SK-N-SH (cell line): ENCODE measurements at regions not wholly inside any gene's neighbourhood (a gene's known extent, or its start where the extent isn't known, plus 50 kb on each side); places are given as distances from the start of the nearest gene placed in this dataset.
"Not testable (repeated sequence)": the region's sequence is repeated elsewhere in the genome, so short reads cannot be mapped to it uniquely, and the experiment has no call there.

ENCODE experiments used
- CTCF ChIA-PET: fragments of 300-600, 350-600 bp; formaldehyde crosslinking; extraction: SDS; loops from one replicate; lab custom pipeline; 2021; lab: Yijun Ruan, JAX
- POLR2A ChIA-PET: fragments of 350-600 bp; sonication (Branson Sonifier 250); formaldehyde crosslinking; extraction: SDS; loops from one replicate; lab custom pipeline; 2020; ENCODE audit warnings: antibody characterized with exemption, inconsistent platforms; lab: Yijun Ruan, JAX
- DNase-seq: peaks from one replicate; pipeline ENCODE4 v3.0.0; 2012
- H2AFZ ChIP-seq: fragments of 200-600 bp; sonication (generic); 2 replicates; pipeline ENCODE4 v1.8.1; 2016; ENCODE audit warnings: antibody characterized with exemption, mild to moderate bottlenecking, low read depth
- H3F3A ChIP-seq: fragments of 200-600 bp; sonication (generic); replicated peaks from 2 replicates; pipeline ENCODE3; 2016; ENCODE audit warnings: antibody characterized with exemption, mild to moderate bottlenecking; ENCODE audit not compliant: insufficient read depth
- H3K27ac ChIP-seq, 2 experiments: fragments of 200-500 bp in 1 of 2; fragments of 200-600 bp in 1 of 2; sonication (Bioruptor generic) in 1 of 2; sonication (generic), shearing (Covaris generic) in 1 of 2; 2 replicates each; pipeline versions ENCODE4 v1.5.1 to v1.6.1; 2014 to 2016; ENCODE audit warnings: low read depth in 2 of 2, inconsistent platforms in 1 of 2, low read length in 1 of 2, mild to moderate bottlenecking in 1 of 2, mixed read lengths in 1 of 2
- H3K27me3 ChIP-seq: fragments of 200-600 bp; sonication (generic), shearing (Covaris generic); 2 replicates; pipeline ENCODE4 v1.6.1; 2016; ENCODE audit warnings: mixed run types; ENCODE audit not compliant: insufficient read depth
- H3K36me3 ChIP-seq, 2 experiments: fragments of 200-500 bp in 1 of 2; fragments of 200-600 bp in 1 of 2; sonication (Bioruptor generic) in 1 of 2; sonication (generic) in 1 of 2; replicated peaks in 1 of 2; 2 replicates each; pipeline versions ENCODE3 to v1.5.1; 2014 to 2016; ENCODE audit warnings: low read length in 1 of 2, mild to moderate bottlenecking in 1 of 2; ENCODE audit not compliant: insufficient read depth in 2 of 2, control insufficient read depth in 1 of 2
- H3K4me1 ChIP-seq, 2 experiments: fragments of 200-500 bp in 1 of 2; fragments of 200-600 bp in 1 of 2; sonication (Bioruptor generic) in 1 of 2; sonication (generic), shearing (Covaris generic) in 1 of 2; 2 replicates each; pipeline versions ENCODE4 v1.5.1 to v1.6.1; 2014 to 2016; ENCODE audit warnings: low read depth in 1 of 2, low read length in 1 of 2, mixed run types in 1 of 2; ENCODE audit not compliant: insufficient read depth in 2 of 2, control insufficient read depth in 1 of 2
- H3K4me2 ChIP-seq: fragments of 200-600 bp; sonication (generic), shearing (Covaris generic); 2 replicates; pipeline ENCODE4 v1.6.1; 2017; ENCODE audit warnings: mixed run types
- H3K4me3 ChIP-seq, 2 experiments: fragments of 200-500 bp in 1 of 2; fragments of 200-600 bp in 1 of 2; sonication (Bioruptor generic) in 1 of 2; sonication (generic), shearing (Covaris generic) in 1 of 2; 2 replicates each; pipeline versions ENCODE4 v1.5.1 to v1.8.1; 2014 to 2016; ENCODE audit warnings: low read depth in 2 of 2, inconsistent platforms in 1 of 2, low read length in 1 of 2, mild to moderate bottlenecking in 1 of 2, mixed read lengths in 1 of 2, moderate library complexity in 1 of 2
- H3K79me2 ChIP-seq: fragments of 200-600 bp; sonication (generic); 2 replicates; pipeline ENCODE4 v1.8.1; 2017; ENCODE audit warnings: mild to moderate bottlenecking; ENCODE audit not compliant: insufficient read depth
- H3K9ac ChIP-seq: fragments of 200-600 bp; sonication (generic); 2 replicates; pipeline ENCODE4 v1.6.1; 2017; ENCODE audit warnings: mixed run types
- H3K9me2 ChIP-seq: fragments of 200-600 bp; sonication (generic); 2 replicates; pipeline ENCODE4 v1.6.1; 2017; ENCODE audit warnings: mixed run types
- H3K9me3 ChIP-seq: fragments of 200-600 bp; sonication (generic); 2 replicates; pipeline ENCODE4 v1.6.1; 2017; ENCODE audit warnings: mixed run types, mild to moderate bottlenecking, moderate library complexity
- H4K20me1 ChIP-seq: fragments of 200-600 bp; sonication (generic); 2 replicates; pipeline ENCODE4 v1.6.1; 2017; ENCODE audit warnings: mild to moderate bottlenecking, mixed run types; ENCODE audit not compliant: insufficient read depth
- CHD2 ChIP-seq: fragments of 150-350 bp; IDR thresholded peaks from 2 replicates; pipeline ENCODE4 v1.6.1; 2018; ENCODE audit warnings: low read length; ENCODE audit not compliant: partially characterized antibody
- ELF1 ChIP-seq: IDR thresholded peaks from 2 replicates; pipeline ENCODE4 v1.4.0; 2012
- EP300 ChIP-seq, 2 experiments: IDR thresholded peaks; 2 replicates each; pipeline versions ENCODE4 v1.4.0 to v1.6.1; 2012; ENCODE audit warnings: borderline replicate concordance in 1 of 2, low read depth in 1 of 2, low read length in 1 of 2
- FOSL2 ChIP-seq: IDR thresholded peaks from 2 replicates; pipeline ENCODE4 v1.4.0; 2012; ENCODE audit warnings: low read depth, mild to moderate bottlenecking, moderate library complexity, borderline replicate concordance
- FOXM1 ChIP-seq: IDR thresholded peaks from 2 replicates; pipeline ENCODE4 v1.4.0; 2012; ENCODE audit warnings: low read depth, mild to moderate bottlenecking
- GATA2 ChIP-seq: sonication (generic); formaldehyde crosslinking; IDR thresholded peaks from 2 replicates; pipeline ENCODE4 v1.5.0; 2020; ENCODE audit warnings: mild to moderate bottlenecking, missing genetic modification reagents
- MEF2A ChIP-seq: IDR thresholded peaks from 2 replicates; pipeline ENCODE4 v1.4.0; 2012; ENCODE audit warnings: low read depth, borderline replicate concordance
- RAD21 ChIP-seq: IDR thresholded peaks from 2 replicates; pipeline ENCODE4 v1.6.1; 2012; ENCODE audit warnings: mild to moderate bottlenecking, low read length
- RCOR1 ChIP-seq: fragments of 150-350 bp; IDR thresholded peaks from 2 replicates; pipeline ENCODE4 v1.6.1; 2017; ENCODE audit warnings: antibody characterized with exemption, low read length
- RFX5 ChIP-seq: IDR thresholded peaks from 2 replicates; pipeline ENCODE4 v1.6.1; 2012; ENCODE audit warnings: mild to moderate bottlenecking, improper control_type of control experiment, low read length
- SIN3A ChIP-seq: IDR thresholded peaks from 2 replicates; pipeline ENCODE4 v1.6.1; 2012; ENCODE audit warnings: low read depth, mild to moderate bottlenecking, low read length, moderate library complexity, borderline replicate concordance
- SMC3 ChIP-seq: IDR thresholded peaks from 2 replicates; pipeline ENCODE4 v1.6.1; 2012; ENCODE audit warnings: low read depth, low read length, improper control_type of control experiment
- TEAD4 ChIP-seq: IDR thresholded peaks from 2 replicates; pipeline ENCODE4 v1.4.0; 2012; ENCODE audit warnings: mild to moderate bottlenecking, borderline replicate concordance; ENCODE audit not compliant: insufficient read depth
- YY1 ChIP-seq: IDR thresholded peaks from 2 replicates; pipeline ENCODE4 v1.4.0; 2012; ENCODE audit warnings: low read depth, mild to moderate bottlenecking
- WGBS: methylation state at CpG from one replicate; pipeline ENCODE4 v1.1.6; 2017; ENCODE audit warnings: low lambda C conversion rate; 5-methylcytosine and 5-hydroxymethylcytosine counted together
- TF ChIP-seq, protein P1 (sequence below): fragments of 150-350 bp; IDR thresholded peaks from 2 replicates; pipeline ENCODE4 v1.6.1; 2016; ENCODE audit warnings: mild to moderate bottlenecking, low read depth, low read length

DNA sequence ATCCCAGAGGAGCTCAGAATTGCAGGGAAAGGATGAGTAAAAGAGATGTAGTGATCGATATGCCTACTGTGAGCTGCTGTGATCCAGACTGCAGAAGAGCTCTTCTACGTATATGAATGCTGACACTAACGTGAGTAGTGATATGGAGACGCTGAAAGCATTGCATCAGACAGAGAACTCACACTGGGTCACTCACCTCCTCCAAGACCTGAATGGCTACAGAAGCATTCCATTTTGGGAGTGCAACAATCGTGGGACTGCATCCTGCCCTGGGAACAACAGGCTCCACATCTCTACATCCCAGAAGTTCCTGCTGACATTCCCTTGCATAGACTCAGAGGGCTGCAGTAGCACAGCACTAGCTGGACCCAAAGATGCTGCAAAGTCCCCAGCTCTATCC is 755.9 kb upstream of the MEF2C start:
- Histone ChIP-seq H3K9me3 (no peaks in the 10 kb centered on the region), H3K27ac (no peak overlapping the region), H3K27me3 (no peaks in the 10 kb centered on the region), H2AFZ (no peak overlapping the region), H3K4me3 (no peak overlapping the region), H3F3A (no peaks in the 10 kb centered on the region), H3K79me2 (no peaks in the 10 kb centered on the region), H3K4me1 (no peaks in the 10 kb centered on the region), H3K36me3 (no peaks in the 10 kb centered on the region), H3K9ac (no peak overlapping the region), H4K20me1 (no peaks in the 10 kb centered on the region), H3K9me2 (no peaks in the 10 kb centered on the region), H3K4me2 (no peak overlapping the region)
- POLR2A ChIA-PET: no interaction called here
- no peak for DNase-seq
- TF ChIP-seq RFX5: no peak
- no peak for TF ChIP-seq MEF2A
- no peak for TF ChIP-seq EP300 (IDR thresholded peaks at IDR 0.05; ENCODE audit: borderline replicate concordance in 1 of 2, low read depth in 1 of 2, low read length in 1 of 2)
- TF ChIP-seq FOXM1: no peak
- TF ChIP-seq SIN3A: no peak
- no peak for TF ChIP-seq FOSL2
- no peak for TF ChIP-seq ELF1
- no peak for TF ChIP-seq GATA2
- no peak for TF ChIP-seq RAD21
- no peak for TF ChIP-seq YY1
- no peak for TF ChIP-seq RCOR1
- TF ChIP-seq TEAD4: no peak
- TF ChIP-seq, protein P1, sequence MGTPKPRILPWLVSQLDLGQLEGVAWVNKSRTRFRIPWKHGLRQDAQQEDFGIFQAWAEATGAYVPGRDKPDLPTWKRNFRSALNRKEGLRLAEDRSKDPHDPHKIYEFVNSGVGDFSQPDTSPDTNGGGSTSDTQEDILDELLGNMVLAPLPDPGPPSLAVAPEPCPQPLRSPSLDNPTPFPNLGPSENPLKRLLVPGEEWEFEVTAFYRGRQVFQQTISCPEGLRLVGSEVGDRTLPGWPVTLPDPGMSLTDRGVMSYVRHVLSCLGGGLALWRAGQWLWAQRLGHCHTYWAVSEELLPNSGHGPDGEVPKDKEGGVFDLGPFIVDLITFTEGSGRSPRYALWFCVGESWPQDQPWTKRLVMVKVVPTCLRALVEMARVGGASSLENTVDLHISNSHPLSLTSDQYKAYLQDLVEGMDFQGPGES: no peak
- no peak for TF ChIP-seq CHD2
- TF ChIP-seq SMC3: no peak
- CTCF ChIA-PET: interaction anchor here (1.1 kb wide), 1 partner anchor 909 kb away, joined by 3 read pairs; no protein-coding TSS in a partner anchor
- 35% methylated on average over 5 of the region's 5 CpGs for WGBS

DNA sequence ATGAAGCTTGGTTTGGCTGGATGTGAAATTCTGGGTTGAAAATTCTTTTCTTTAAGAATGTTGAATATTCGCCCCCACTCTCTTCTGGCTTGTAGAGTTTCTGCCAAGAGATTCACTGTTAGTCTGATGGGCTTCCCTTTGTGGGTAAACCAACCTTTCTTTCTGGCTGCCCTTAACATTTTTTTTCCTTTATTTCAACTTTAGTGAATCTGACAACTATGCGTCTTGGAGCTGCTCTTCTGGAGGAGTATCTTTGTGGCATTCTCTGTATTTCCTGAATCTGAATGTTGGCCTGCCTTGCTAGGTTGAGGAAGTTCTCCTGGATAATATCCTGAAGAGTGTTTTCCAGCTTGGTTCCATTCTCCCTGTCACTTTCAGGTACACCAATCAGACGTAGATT is 751.2 kb upstream of the MEF2C start:
- H2AFZ ChIP-seq, DNase-seq, H3K27me3 ChIP-seq, H3F3A ChIP-seq, H4K20me1 ChIP-seq, H3K9me2 ChIP-seq, H3K4me3 ChIP-seq, H3K9me3 ChIP-seq, H3K4me2 ChIP-seq, CTCF ChIA-PET, H3K27ac ChIP-seq, POLR2A ChIA-PET, H3K4me1 ChIP-seq, H3K9ac ChIP-seq, H3K79me2 ChIP-seq, H3K36me3 ChIP-seq: not testable (repeated sequence)
- 38% methylated on average over 3 of the region's 3 CpGs for WGBS

DNA sequence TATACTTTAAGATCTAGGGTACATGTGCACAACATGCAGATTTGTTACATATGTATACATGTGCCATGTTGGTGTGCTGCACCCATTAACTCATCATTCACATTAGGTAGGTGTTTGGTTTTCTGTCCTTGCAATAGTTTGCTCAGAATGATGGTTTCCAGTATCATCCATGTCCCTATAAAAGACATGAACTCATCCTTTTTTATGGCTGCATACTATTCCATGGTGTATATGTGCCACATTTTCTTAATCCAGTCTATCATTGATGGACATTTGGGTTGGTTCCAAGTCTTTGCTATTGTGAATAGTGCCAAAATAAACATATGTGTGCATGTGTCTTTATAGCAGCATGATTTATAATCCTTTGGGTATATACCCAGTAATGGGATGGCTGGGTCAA is 747.1 kb upstream of the MEF2C start:
- H3K79me2 ChIP-seq, H3K27ac ChIP-seq, H3K4me1 ChIP-seq, H4K20me1 ChIP-seq, H3K4me3 ChIP-seq, H3K27me3 ChIP-seq, CTCF ChIA-PET, H3K9me3 ChIP-seq, POLR2A ChIA-PET, H3K4me2 ChIP-seq, H2AFZ ChIP-seq, H3F3A ChIP-seq, H3K36me3 ChIP-seq, H3K9ac ChIP-seq, H3K9me2 ChIP-seq, DNase-seq: not testable (repeated sequence)
